Fibroblast of mammary gland (primary cell): ENCODE measurements at regions not wholly inside any gene's neighbourhood (a gene's known extent, or its start where the extent isn't known, plus 50 kb on each side); places are given as distances from the start of the nearest gene placed in this dataset.

Experiments used
- DNase-seq: peaks from one replicate; pipeline ENCODE4 v3.0.0-alpha.2; 2010; ENCODE audit warnings: low read depth
- H3K4me3 ChIP-seq: 2 replicates; pipeline ENCODE4 v1.5.1; 2011; ENCODE audit warnings: low read depth, mild to moderate bottlenecking, low read length, moderate library complexity; ENCODE audit not compliant: control insufficient read depth
- TF ChIP-seq, protein P1 (sequence below): conservative IDR thresholded peaks from 2 replicates; pipeline ENCODE4 v1.5.1; 2011; ENCODE audit warnings: low read depth, low read length, inconsistent platforms; ENCODE audit not compliant: control insufficient read depth, insufficient read depth

GRCh38 chr9:79308012-79308411 lies 263.8 kb upstream of the TLE4 start:
- no peak for DNase-seq
- TF ChIP-seq, protein P1, sequence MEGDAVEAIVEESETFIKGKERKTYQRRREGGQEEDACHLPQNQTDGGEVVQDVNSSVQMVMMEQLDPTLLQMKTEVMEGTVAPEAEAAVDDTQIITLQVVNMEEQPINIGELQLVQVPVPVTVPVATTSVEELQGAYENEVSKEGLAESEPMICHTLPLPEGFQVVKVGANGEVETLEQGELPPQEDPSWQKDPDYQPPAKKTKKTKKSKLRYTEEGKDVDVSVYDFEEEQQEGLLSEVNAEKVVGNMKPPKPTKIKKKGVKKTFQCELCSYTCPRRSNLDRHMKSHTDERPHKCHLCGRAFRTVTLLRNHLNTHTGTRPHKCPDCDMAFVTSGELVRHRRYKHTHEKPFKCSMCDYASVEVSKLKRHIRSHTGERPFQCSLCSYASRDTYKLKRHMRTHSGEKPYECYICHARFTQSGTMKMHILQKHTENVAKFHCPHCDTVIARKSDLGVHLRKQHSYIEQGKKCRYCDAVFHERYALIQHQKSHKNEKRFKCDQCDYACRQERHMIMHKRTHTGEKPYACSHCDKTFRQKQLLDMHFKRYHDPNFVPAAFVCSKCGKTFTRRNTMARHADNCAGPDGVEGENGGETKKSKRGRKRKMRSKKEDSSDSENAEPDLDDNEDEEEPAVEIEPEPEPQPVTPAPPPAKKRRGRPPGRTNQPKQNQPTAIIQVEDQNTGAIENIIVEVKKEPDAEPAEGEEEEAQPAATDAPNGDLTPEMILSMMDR: no peak
- H3K4me3 ChIP-seq: no peak overlapping the region

DNA sequence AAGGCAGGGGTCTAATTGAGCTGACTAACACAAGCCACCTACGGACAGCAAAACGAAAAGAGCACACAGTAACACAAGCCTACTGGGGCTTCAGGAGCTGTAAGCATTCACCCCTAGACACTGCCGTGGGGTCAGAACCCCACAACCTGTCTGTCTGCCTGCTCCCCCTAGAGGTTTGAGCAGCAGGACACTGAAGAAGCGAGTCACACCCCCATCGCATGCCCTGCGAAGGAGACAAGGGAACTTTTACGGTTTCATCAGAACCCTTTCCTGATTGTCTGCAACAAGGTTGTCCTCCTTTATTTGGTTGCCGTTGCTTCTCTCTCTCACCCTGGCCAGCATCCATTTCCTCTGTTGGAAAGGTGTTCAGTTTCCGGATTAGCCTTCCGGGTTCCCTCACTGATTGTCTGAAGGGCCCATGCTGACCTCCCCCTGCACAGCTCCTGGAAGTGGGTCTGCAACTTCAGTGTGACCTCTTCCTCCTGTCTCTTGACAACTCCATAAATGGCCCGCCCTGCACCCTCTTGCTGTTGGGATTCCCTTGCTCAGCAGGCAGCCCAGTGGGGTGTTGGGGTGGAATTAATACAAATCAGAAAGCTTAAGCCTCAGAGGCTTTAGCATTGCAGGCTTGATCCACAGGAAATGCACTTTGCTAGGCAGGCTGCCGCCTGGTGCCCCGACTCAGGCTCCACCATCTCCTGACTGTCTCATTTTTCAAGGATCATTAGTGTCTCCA lies 258.9 kb upstream of the TLE4 start:
- TF ChIP-seq, protein P1: no peak

DNA sequence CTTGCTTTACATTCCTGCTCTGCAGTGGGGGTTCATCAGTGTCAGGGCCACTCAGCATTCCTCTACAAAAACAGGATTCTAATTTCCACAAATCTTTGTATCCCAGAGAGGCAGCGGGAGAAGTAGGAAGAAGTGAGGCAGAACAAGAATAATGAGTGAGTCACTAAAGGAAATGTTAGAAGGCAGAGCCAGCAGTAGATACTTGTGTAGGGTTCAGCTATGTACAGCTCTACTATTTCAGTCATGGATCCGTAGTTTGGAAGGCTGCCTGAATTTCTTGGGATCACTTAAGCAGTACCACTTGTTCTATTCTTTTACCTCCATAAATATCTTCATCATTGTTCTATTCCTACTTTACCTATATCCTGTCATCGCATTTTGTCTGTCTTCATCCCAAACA lies 246.3 kb upstream of the TLE4 start:
- TF ChIP-seq, protein P1: no peak
- H3K4me3 ChIP-seq: no peak overlapping the region
- DNase-seq: no peak

More for the DNA sequence above, 258.9 kb upstream of the TLE4 start:
- no peak overlapping the region for H3K4me3 ChIP-seq
- DNase-seq: no peak

DNA sequence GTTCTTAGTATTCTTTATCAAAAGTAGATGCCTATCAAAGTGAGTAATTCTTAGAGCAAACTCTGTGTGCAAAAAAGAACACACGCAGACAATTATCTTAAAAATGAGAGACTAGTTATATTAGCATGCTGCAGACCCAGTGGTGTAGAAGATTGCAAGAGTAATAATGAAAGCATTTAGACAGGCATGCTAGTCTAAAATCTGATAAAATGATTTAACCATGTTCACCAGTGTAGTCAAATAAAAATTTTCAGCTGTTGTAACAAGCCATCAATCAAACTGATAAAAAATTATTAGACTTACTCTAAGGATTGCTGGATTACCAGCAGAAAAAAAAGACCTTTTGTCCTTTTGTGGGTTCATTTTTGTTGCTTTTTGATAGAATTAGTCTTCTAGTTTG lies 241.9 kb upstream of the TLE4 start:
- H3K4me3 ChIP-seq: no peak overlapping the region
- DNase-seq: no peak
- TF ChIP-seq, protein P1: no peak

DNA sequence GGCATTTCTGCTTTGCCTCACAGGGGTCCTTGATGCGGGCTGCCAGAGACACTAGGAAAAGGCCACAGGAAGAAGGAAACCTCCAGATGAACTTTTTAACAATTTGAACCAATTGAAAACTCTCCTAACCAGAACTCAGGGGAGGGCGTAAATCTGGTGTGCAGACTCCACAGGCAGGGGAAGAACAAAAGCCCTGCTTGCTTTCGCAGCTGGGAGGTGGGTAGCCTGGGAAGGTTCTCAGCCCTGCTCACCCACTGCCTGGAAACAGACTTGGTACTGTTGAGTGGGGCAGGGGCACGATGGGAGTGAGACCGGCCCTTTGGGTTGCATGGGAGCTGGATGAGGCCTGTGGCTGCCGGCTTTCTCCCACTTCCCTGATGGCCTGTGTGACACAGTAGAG lies 237.8 kb upstream of the TLE4 start:
- TF ChIP-seq, protein P1: no peak
- H3K4me3 ChIP-seq: no peak overlapping the region
- no peak for DNase-seq

- DNase-seq: no peak
- TF ChIP-seq, protein P1: no peak
- no peak overlapping the region for H3K4me3 ChIP-seq
Measured at GRCh38 chr9:79334711-79335110, 237.1 kb upstream of the TLE4 start.

DNA sequence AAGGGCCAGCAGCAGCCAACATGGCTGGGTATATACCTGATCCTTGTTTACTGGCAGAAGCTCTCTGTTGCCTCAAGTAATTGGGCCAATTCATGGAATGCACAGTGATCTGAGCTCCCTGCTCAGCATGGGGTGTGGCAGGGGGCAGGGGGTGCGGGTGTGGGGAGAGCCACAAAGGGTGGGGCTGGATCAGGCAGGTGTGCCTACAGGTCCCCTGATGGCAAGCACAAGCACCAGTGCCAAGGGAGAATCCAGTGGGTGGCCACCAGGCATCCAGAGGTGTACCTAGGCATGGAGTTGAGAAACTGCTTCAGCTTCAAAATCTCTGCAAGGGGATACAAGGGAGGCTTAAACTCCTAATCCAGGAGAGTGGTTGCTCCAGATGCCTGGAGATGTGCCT lies 235.8 kb upstream of the TLE4 start:
- TF ChIP-seq, protein P1: no peak
- DNase-seq: no peak

More for the DNA sequence above, 235.8 kb upstream of the TLE4 start:
- H3K4me3 ChIP-seq: no peak overlapping the region
